ENCODE measurements at regions not wholly inside any gene's neighbourhood (a gene's known extent, or its start where the extent isn't known, plus 50 kb on each side); places are given as distances from the start of the nearest gene placed in this dataset.

- TF ChIP-seq EZH2 (IDR thresholded peaks at IDR 0.05; ENCODE audit: borderline replicate concordance, insufficient read depth, low read depth, low read length, poor library complexity, severe bottlenecking), result no peak
- TF ChIP-seq, protein P1, sequence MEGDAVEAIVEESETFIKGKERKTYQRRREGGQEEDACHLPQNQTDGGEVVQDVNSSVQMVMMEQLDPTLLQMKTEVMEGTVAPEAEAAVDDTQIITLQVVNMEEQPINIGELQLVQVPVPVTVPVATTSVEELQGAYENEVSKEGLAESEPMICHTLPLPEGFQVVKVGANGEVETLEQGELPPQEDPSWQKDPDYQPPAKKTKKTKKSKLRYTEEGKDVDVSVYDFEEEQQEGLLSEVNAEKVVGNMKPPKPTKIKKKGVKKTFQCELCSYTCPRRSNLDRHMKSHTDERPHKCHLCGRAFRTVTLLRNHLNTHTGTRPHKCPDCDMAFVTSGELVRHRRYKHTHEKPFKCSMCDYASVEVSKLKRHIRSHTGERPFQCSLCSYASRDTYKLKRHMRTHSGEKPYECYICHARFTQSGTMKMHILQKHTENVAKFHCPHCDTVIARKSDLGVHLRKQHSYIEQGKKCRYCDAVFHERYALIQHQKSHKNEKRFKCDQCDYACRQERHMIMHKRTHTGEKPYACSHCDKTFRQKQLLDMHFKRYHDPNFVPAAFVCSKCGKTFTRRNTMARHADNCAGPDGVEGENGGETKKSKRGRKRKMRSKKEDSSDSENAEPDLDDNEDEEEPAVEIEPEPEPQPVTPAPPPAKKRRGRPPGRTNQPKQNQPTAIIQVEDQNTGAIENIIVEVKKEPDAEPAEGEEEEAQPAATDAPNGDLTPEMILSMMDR (IDR thresholded peaks at IDR 0.05), result no peak
Observed at GRCh38 chr11:98559961-98560360, 460.8 kb upstream of the CNTN5 start.
